ENCODE measurements at regions not wholly inside any gene's neighbourhood (a gene's known extent, or its start where the extent isn't known, plus 50 kb on each side); places are given as distances from the start of the nearest gene placed in this dataset.

GRCh38 chr14:61602003-61602732, 93.1 kb upstream of the HIF1A start:
- in situ Hi-C loops (cut with MboI; ENCODE audit: low pct_unique_long_range_greater_than_20kb, low sequenced_read_pairs, unreplicated experiment) = no loop called here
- DNase-seq (ENCODE audit: low spot score) = no peak
- TF ChIP-seq CTCF (IDR thresholded peaks at IDR 0.05; ENCODE audit: extremely low read depth, insufficient read depth, missing control alignments) = no peak

- no peak for TF ChIP-seq CTCF (IDR thresholded peaks at IDR 0.05; ENCODE audit: extremely low read depth, insufficient read depth, missing control alignments)
- DNase-seq (ENCODE audit: low spot score) = no peak
- in situ Hi-C loops (cut with MboI; ENCODE audit: low pct_unique_long_range_greater_than_20kb, low sequenced_read_pairs, unreplicated experiment) = no loop called here
Observed at GRCh38 chr14:61602733-61603077, 92.6 kb upstream of the HIF1A start.

GRCh38 chr14:61603736-61604135, 91.6 kb upstream of the HIF1A start:
- in situ Hi-C loops (cut with MboI; ENCODE audit: low pct_unique_long_range_greater_than_20kb, low sequenced_read_pairs, unreplicated experiment) = no loop called here
- DNase-seq (ENCODE audit: low spot score) = no peak
- no peak for TF ChIP-seq CTCF (IDR thresholded peaks at IDR 0.05; ENCODE audit: extremely low read depth, insufficient read depth, missing control alignments)

GRCh38 chr14:61607570-61608244, 87.6 kb upstream of the HIF1A start:
- in situ Hi-C loops (cut with MboI; ENCODE audit: low pct_unique_long_range_greater_than_20kb, low sequenced_read_pairs, unreplicated experiment) = no loop called here
- DNase-seq (ENCODE audit: low spot score) = no peak
- no peak for TF ChIP-seq CTCF (IDR thresholded peaks at IDR 0.05; ENCODE audit: extremely low read depth, insufficient read depth, missing control alignments)

- in situ Hi-C loops (cut with MboI; ENCODE audit: low pct_unique_long_range_greater_than_20kb, low sequenced_read_pairs, unreplicated experiment) = no loop called here
- DNase-seq (ENCODE audit: low spot score) = no peak
- no peak for TF ChIP-seq CTCF (IDR thresholded peaks at IDR 0.05; ENCODE audit: extremely low read depth, insufficient read depth, missing control alignments)
Observed at GRCh38 chr14:61608245-61609165, 86.8 kb upstream of the HIF1A start.

- in situ Hi-C loops (cut with MboI; ENCODE audit: low pct_unique_long_range_greater_than_20kb, low sequenced_read_pairs, unreplicated experiment) = no loop called here
Observed at GRCh38 chr14:61609191-61609843, 86.0 kb upstream of the HIF1A start.

More at GRCh38 chr14:61609191-61609843, 86.0 kb upstream of the HIF1A start:
- no peak for TF ChIP-seq CTCF (IDR thresholded peaks at IDR 0.05; ENCODE audit: extremely low read depth, insufficient read depth, missing control alignments)
- no peak for DNase-seq (ENCODE audit: low spot score)

Measured in GM13977 (cell line).